Lower leg skin (tissue), 3 donors: ENCODE measurements at regions not wholly inside any gene's neighbourhood (a gene's known extent, or its start where the extent isn't known, plus 50 kb on each side); places are given as distances from the start of the nearest gene placed in this dataset.

Experiments used
- POLR2A ChIP-seq, 2 donors: fragments of 450-650 bp; IDR thresholded peaks; one replicate each; pipeline ENCODE4 v1.6.1; 2016 to 2017; ENCODE audit warnings: antibody characterized with exemption in 2 of 2, mild to moderate bottlenecking in 1 of 2, moderate library complexity in 1 of 2
- TF ChIP-seq, protein P1 (sequence below), 3 donors: fragments of 450-650 bp; IDR thresholded peaks; one replicate each; pipeline ENCODE4 v1.5.1; 2016; ENCODE audit warnings: antibody characterized with exemption in 3 of 3, mild to moderate bottlenecking in 3 of 3, moderate library complexity in 2 of 3

DNA sequence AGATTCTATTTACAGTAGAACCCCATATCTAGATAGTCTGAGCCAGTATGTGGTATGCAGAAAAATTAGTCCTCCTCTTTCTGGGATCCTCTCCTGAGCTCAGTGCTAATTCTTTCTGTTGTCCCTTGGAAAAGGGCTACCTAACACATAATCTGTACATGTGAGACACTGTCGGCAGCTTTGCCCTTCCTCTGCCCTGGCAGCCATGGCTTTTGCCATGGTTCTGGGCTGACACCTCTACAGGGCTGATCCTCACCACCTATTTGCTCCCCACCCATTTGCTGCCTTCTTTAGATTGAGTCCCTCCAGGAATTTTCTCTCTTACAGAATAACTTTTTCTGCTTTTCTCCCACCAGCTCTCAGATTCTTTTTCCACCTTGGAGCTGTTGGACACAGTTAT is 64.7 kb upstream of the MAP9 start:
- TF ChIP-seq, protein P1, sequence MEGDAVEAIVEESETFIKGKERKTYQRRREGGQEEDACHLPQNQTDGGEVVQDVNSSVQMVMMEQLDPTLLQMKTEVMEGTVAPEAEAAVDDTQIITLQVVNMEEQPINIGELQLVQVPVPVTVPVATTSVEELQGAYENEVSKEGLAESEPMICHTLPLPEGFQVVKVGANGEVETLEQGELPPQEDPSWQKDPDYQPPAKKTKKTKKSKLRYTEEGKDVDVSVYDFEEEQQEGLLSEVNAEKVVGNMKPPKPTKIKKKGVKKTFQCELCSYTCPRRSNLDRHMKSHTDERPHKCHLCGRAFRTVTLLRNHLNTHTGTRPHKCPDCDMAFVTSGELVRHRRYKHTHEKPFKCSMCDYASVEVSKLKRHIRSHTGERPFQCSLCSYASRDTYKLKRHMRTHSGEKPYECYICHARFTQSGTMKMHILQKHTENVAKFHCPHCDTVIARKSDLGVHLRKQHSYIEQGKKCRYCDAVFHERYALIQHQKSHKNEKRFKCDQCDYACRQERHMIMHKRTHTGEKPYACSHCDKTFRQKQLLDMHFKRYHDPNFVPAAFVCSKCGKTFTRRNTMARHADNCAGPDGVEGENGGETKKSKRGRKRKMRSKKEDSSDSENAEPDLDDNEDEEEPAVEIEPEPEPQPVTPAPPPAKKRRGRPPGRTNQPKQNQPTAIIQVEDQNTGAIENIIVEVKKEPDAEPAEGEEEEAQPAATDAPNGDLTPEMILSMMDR (IDR thresholded peaks at IDR 0.05): no peak
- TF ChIP-seq POLR2A (IDR thresholded peaks at IDR 0.05): no peak
